GM20000 (cell line): ENCODE measurements at regions not wholly inside any gene's neighbourhood (a gene's known extent, or its start where the extent isn't known, plus 50 kb on each side); places are given as distances from the start of the nearest gene placed in this dataset.

ENCODE experiments used
- DNase-seq: peaks from one replicate; pipeline ENCODE4 v3.0.0; 2012; ENCODE audit warnings: low spot score
- CTCF ChIP-seq: IDR thresholded peaks from 2 replicates; pipeline ENCODE4 v1.5.1; 2012; ENCODE audit warnings: mild to moderate bottlenecking, control low read depth; ENCODE audit errors: extremely low read depth, missing control alignments

- no peak for DNase-seq
- no peak for TF ChIP-seq CTCF
Measured at GRCh38 chr4:35175487-35175886, 1068.8 kb downstream of the ARAP2 start.

GRCh38 chr4:35175894-35176293 lies 1068.4 kb downstream of the ARAP2 start:
- DNase-seq = no peak
- no peak for TF ChIP-seq CTCF

- no peak for DNase-seq
- no peak for TF ChIP-seq CTCF
Measured at GRCh38 chr4:35182451-35182850, 1061.9 kb downstream of the ARAP2 start.

- DNase-seq = no peak
- TF ChIP-seq CTCF = no peak
Measured at GRCh38 chr4:35189988-35190613, 1054.2 kb downstream of the ARAP2 start.

- no peak for TF ChIP-seq CTCF
- DNase-seq = no peak
Measured at GRCh38 chr4:35201403-35201802, 1042.9 kb downstream of the ARAP2 start.

GRCh38 chr4:35216636-35217035 lies 1027.7 kb downstream of the ARAP2 start:
- no peak for DNase-seq
- no peak for TF ChIP-seq CTCF

- DNase-seq = no peak
- no peak for TF ChIP-seq CTCF
Measured at GRCh38 chr4:35217331-35217730, 1027.0 kb downstream of the ARAP2 start.
